ENCODE measurements at regions not wholly inside any gene's neighbourhood (a gene's known extent, or its start where the extent isn't known, plus 50 kb on each side); places are given as distances from the start of the nearest gene placed in this dataset.
"Not testable (repeated sequence)": the region's sequence is repeated elsewhere in the genome, so short reads cannot be mapped to it uniquely, and the experiment has no call there.

GRCh38 chr5:62090953-62091352 is 215.1 kb upstream of the KIF2A start:
- Histone ChIP-seq H3K27me3 (no peaks in the 10 kb centered on the region), H3K4me3 (no peak overlapping the region), H3K36me3 (no peaks in the 10 kb centered on the region), H3K4me1 (peaks cover 0 to 5% (median 4%) of the 10 kb centered on the region in 4 donors), H3K27ac (no peak overlapping the region), H3K9me3 (no peaks in the 10 kb centered on the region)
- no peak for DNase-seq
- TF ChIP-seq POLR2A (IDR thresholded peaks at IDR 0.05) (no peak), POLR2AphosphoS5 (IDR thresholded peaks at IDR 0.05) (no peak), CTCF (IDR thresholded peaks at IDR 0.05) (no peak), EP300 (IDR thresholded peaks at IDR 0.05) (no peak)
- intact Hi-C loops (cut with DNase I): no loop called here

GRCh38 chr5:62093411-62093810 is 212.6 kb upstream of the KIF2A start:
- no peaks in the 10 kb centered on the region for H3K36me3 ChIP-seq
- DNase-seq: no peak
- H3K9me3 ChIP-seq: no peaks in the 10 kb centered on the region
- no peak overlapping the region for H3K27ac ChIP-seq
- 35 to 47% methylated on average over 2 of the region's 2 CpGs for WGBS, 2 donors
- TF ChIP-seq EP300 (IDR thresholded peaks at IDR 0.05) (no peak), POLR2A (IDR thresholded peaks at IDR 0.05) (no peak), POLR2AphosphoS5 (IDR thresholded peaks at IDR 0.05) (no peak), CTCF (IDR thresholded peaks at IDR 0.05) (no peak)
- H3K4me3 ChIP-seq: no peak overlapping the region
- no peaks in the 10 kb centered on the region for H3K27me3 ChIP-seq
- intact Hi-C loops (cut with DNase I): no loop called here
- peaks cover 0 to 5% (median 4%) of the 10 kb centered on the region in 4 donors for H3K4me1 ChIP-seq

GRCh38 chr5:62093976-62094375 is 212.0 kb upstream of the KIF2A start:
- intact Hi-C loops (cut with DNase I): no loop called here
- no peak for TF ChIP-seq CTCF (IDR thresholded peaks at IDR 0.05)
- TF ChIP-seq POLR2A (IDR thresholded peaks at IDR 0.05): no peak
- TF ChIP-seq POLR2AphosphoS5 (IDR thresholded peaks at IDR 0.05): no peak
- no peak for TF ChIP-seq EP300 (IDR thresholded peaks at IDR 0.05)
- no peak for DNase-seq
- Histone ChIP-seq H3K27me3 (no peaks in the 10 kb centered on the region), H3K4me1 (peaks cover 0 to 5% (median 4%) of the 10 kb centered on the region in 4 donors), H3K9me3 (no peaks in the 10 kb centered on the region), H3K27ac (no peak overlapping the region), H3K4me3 (peak overlapping the region in 1 of 4 donors; percentile 5), H3K36me3 (no peaks in the 10 kb centered on the region)
- 2 to 11% methylated on average over 3 of the region's 3 CpGs for WGBS, 2 donors

GRCh38 chr5:62097361-62097760 is 208.6 kb upstream of the KIF2A start:
- no peak for DNase-seq
- intact Hi-C loops (cut with DNase I): no loop called here
- no peaks in the 10 kb centered on the region for H3K27me3 ChIP-seq
- no peak overlapping the region for H3K4me3 ChIP-seq
- WGBS, 2 donors: 95 to 96% methylated on average over 5 of the region's 5 CpGs
- H3K9me3 ChIP-seq: no peaks in the 10 kb centered on the region
- H3K4me1 ChIP-seq: peaks cover 0 to 5% (median 4%) of the 10 kb centered on the region in 4 donors
- H3K36me3 ChIP-seq: no peaks in the 10 kb centered on the region
- TF ChIP-seq POLR2A (IDR thresholded peaks at IDR 0.05): no peak
- no peak overlapping the region for H3K27ac ChIP-seq

- WGBS, 2 donors: 64 to 74% methylated on average over 4 of the region's 4 CpGs
- intact Hi-C loops (cut with DNase I): no loop called here
- TF ChIP-seq POLR2A (IDR thresholded peaks at IDR 0.05): no peak
- TF ChIP-seq EP300 (IDR thresholded peaks at IDR 0.05): no peak
- TF ChIP-seq POLR2AphosphoS5 (IDR thresholded peaks at IDR 0.05): no peak
- TF ChIP-seq CTCF (IDR thresholded peaks at IDR 0.05): no peak
- H3K9me3 ChIP-seq: no peaks in the 10 kb centered on the region
- no peaks in the 10 kb centered on the region for H3K27me3 ChIP-seq
- no peak overlapping the region for H3K27ac ChIP-seq
- H3K4me1 ChIP-seq: no peaks in the 10 kb centered on the region
- no peak for DNase-seq
- no peaks in the 10 kb centered on the region for H3K36me3 ChIP-seq
- no peak overlapping the region for H3K4me3 ChIP-seq
These were observed 205.8 kb upstream of the KIF2A start for GRCh38 chr5:62100201-62100600.

GRCh38 chr5:62103863-62104262 is 202.1 kb upstream of the KIF2A start:
- H3K4me1 ChIP-seq; intact Hi-C loops (cut with DNase I); H3K36me3 ChIP-seq; DNase-seq; H3K27ac ChIP-seq; H3K27me3 ChIP-seq; H3K9me3 ChIP-seq; H3K4me3 ChIP-seq: not testable (repeated sequence)
- 86 to 92% methylated on average over 4 of the region's 4 CpGs for WGBS, 2 donors

Measured in sigmoid colon (tissue), 6 donors.